DMS53 treated with DMSO at 0.1 percent for 48 hours (cell line): ENCODE measurements at regions not wholly inside any gene's neighbourhood (a gene's known extent, or its start where the extent isn't known, plus 50 kb on each side); places are given as distances from the start of the nearest gene placed in this dataset.

Source experiments
- DNase-seq: peaks from one replicate; lab custom pipeline; 2025; ENCODE audit not compliant: unreplicated experiment; lab: John Stamatoyannopoulos, UW

GRCh38 chr6:113476937-113477839 is 380.0 kb upstream of the MARCKS start:
- no peak for DNase-seq

- DNase-seq: no peak
Measured at GRCh38 chr6:113480616-113481015, 376.5 kb upstream of the MARCKS start.

- no peak for DNase-seq
Measured at GRCh38 chr6:113481458-113481857, 375.7 kb upstream of the MARCKS start.

GRCh38 chr6:113481910-113482309 is 375.2 kb upstream of the MARCKS start:
- no peak for DNase-seq

- DNase-seq: no peak
Measured at GRCh38 chr6:113482771-113483170, 374.4 kb upstream of the MARCKS start.

GRCh38 chr6:113486199-113486598 is 370.9 kb upstream of the MARCKS start:
- no peak for DNase-seq

- no peak for DNase-seq
Measured at GRCh38 chr6:113487489-113488058, 369.6 kb upstream of the MARCKS start.

- no peak for DNase-seq
Measured at GRCh38 chr6:113488061-113488460, 369.1 kb upstream of the MARCKS start.

GRCh38 chr6:113488812-113489685 is 368.1 kb upstream of the MARCKS start:
- DNase-seq: no peak

- no peak for DNase-seq
Measured at GRCh38 chr6:113489952-113490746, 367.0 kb upstream of the MARCKS start.

- DNase-seq: no peak
Measured at GRCh38 chr6:113491376-113491775, 365.8 kb upstream of the MARCKS start.

- DNase-seq: no peak
Measured at GRCh38 chr6:113493991-113494390, 363.2 kb upstream of the MARCKS start.

- no peak for DNase-seq
Measured at GRCh38 chr6:113495521-113495920, 361.6 kb upstream of the MARCKS start.

- DNase-seq: no peak
Measured at GRCh38 chr6:113496166-113496565, 361.0 kb upstream of the MARCKS start.

GRCh38 chr6:113500221-113500620 is 356.9 kb upstream of the MARCKS start:
- no peak for DNase-seq

- DNase-seq: no peak
Measured at GRCh38 chr6:113505084-113505699, 352.0 kb upstream of the MARCKS start.

GRCh38 chr6:113508249-113508648 is 348.9 kb upstream of the MARCKS start:
- no peak for DNase-seq

GRCh38 chr6:113511100-113511499 is 346.0 kb upstream of the MARCKS start:
- no peak for DNase-seq

GRCh38 chr6:113512576-113512975 is 344.6 kb upstream of the MARCKS start:
- no peak for DNase-seq

GRCh38 chr6:113513086-113513485 is 344.1 kb upstream of the MARCKS start:
- no peak for DNase-seq
